Liver (tissue), 3 donors: ENCODE measurements at regions not wholly inside any gene's neighbourhood (a gene's known extent, or its start where the extent isn't known, plus 50 kb on each side); places are given as distances from the start of the nearest gene placed in this dataset.

Source experiments
- EGR1 ChIP-seq, 2 donors: IDR thresholded peaks; 2 replicates each; pipeline ENCODE4 v1.6.1; 2016 to 2018; ENCODE audit warnings: antibody characterized with exemption in 2 of 2, low read depth in 2 of 2
- FOXA2 ChIP-seq: IDR thresholded peaks from 2 replicates; pipeline ENCODE4 v1.6.1; 2016; ENCODE audit warnings: antibody characterized with exemption
- HNF4A ChIP-seq, 2 donors: conservative IDR thresholded peaks; 2 replicates each; pipeline ENCODE4 v1.6.1; 2016; ENCODE audit warnings: antibody characterized with exemption in 2 of 2, mild to moderate bottlenecking in 2 of 2
- JUND ChIP-seq, 2 donors: IDR thresholded peaks; 2 replicates each; pipeline ENCODE4 v1.6.1; 2016; ENCODE audit warnings: antibody characterized with exemption in 2 of 2
- RXRA ChIP-seq, 2 donors: IDR thresholded peaks; 2 replicates each; pipeline ENCODE4 v1.6.1; 2017 to 2018; ENCODE audit warnings: antibody characterized with exemption in 2 of 2, mild to moderate bottlenecking in 1 of 2
- SP1 ChIP-seq: IDR thresholded peaks from 2 replicates; pipeline ENCODE4 v1.6.1; 2018; ENCODE audit warnings: antibody characterized with exemption, mild to moderate bottlenecking
- TAF1 ChIP-seq: conservative IDR thresholded peaks from 2 replicates; pipeline ENCODE4 v1.6.1; 2016; ENCODE audit warnings: antibody characterized with exemption, mild to moderate bottlenecking
- YY1 ChIP-seq: IDR thresholded peaks from 2 replicates; pipeline ENCODE4 v1.6.1; 2016; ENCODE audit warnings: antibody characterized with exemption, mild to moderate bottlenecking
- TF ChIP-seq, protein P1 (sequence below): fragments of 150-350 bp; IDR thresholded peaks from 2 replicates; pipeline ENCODE4 v1.5.1; 2017; ENCODE audit warnings: improper control_type of control experiment, low read depth, low read length; ENCODE audit not compliant: missing input control
- TF ChIP-seq, protein P2 (sequence below): IDR thresholded peaks from 2 replicates; pipeline ENCODE4 v1.6.1; 2016; ENCODE audit warnings: antibody characterized with exemption, mild to moderate bottlenecking
- TF ChIP-seq, protein P3 (sequence below): IDR thresholded peaks from 2 replicates; pipeline ENCODE4 v1.6.1; 2016; ENCODE audit warnings: antibody characterized with exemption
- TF ChIP-seq, protein P4 (sequence below): IDR thresholded peaks from 2 replicates; pipeline ENCODE4 v1.6.1; 2016; ENCODE audit warnings: antibody characterized with exemption
- donor health status: healthy.
- donor health status: healthy.

DNA sequence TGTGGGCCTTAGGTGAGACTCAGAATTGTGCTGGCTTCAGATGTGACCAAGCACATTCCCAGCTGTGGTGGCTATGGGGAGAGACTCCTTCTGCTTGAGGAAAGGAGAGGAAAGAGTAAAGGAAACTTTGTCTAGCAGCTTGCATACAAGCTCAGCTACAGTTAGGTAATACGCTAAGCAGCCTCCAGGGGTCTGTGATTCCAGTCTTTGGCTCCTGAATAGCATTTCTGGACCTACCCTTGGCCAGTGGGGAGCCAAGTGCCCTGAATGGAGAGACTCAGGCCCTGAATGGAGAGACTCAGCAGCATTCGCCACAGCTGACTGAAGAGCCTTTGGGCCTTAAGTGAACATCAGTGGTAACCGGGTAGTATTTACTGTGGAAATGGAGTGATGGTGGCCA, 227.4 kb upstream of the CDH7 start:
- TF ChIP-seq RXRA (IDR thresholded peaks at IDR 0.05) (no peak), YY1 (no peak), FOXA2 (no peak), TAF1 (no peak), SP1 (no peak), HNF4A (conservative IDR thresholded peaks at IDR 0.05) (no peak), JUND (IDR thresholded peaks at IDR 0.05) (no peak), EGR1 (IDR thresholded peaks at IDR 0.05; ENCODE audit: low read depth in 2 of 2) (no peak)
- TF ChIP-seq, protein P1, sequence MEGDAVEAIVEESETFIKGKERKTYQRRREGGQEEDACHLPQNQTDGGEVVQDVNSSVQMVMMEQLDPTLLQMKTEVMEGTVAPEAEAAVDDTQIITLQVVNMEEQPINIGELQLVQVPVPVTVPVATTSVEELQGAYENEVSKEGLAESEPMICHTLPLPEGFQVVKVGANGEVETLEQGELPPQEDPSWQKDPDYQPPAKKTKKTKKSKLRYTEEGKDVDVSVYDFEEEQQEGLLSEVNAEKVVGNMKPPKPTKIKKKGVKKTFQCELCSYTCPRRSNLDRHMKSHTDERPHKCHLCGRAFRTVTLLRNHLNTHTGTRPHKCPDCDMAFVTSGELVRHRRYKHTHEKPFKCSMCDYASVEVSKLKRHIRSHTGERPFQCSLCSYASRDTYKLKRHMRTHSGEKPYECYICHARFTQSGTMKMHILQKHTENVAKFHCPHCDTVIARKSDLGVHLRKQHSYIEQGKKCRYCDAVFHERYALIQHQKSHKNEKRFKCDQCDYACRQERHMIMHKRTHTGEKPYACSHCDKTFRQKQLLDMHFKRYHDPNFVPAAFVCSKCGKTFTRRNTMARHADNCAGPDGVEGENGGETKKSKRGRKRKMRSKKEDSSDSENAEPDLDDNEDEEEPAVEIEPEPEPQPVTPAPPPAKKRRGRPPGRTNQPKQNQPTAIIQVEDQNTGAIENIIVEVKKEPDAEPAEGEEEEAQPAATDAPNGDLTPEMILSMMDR: no peak
- TF ChIP-seq, protein P2, sequence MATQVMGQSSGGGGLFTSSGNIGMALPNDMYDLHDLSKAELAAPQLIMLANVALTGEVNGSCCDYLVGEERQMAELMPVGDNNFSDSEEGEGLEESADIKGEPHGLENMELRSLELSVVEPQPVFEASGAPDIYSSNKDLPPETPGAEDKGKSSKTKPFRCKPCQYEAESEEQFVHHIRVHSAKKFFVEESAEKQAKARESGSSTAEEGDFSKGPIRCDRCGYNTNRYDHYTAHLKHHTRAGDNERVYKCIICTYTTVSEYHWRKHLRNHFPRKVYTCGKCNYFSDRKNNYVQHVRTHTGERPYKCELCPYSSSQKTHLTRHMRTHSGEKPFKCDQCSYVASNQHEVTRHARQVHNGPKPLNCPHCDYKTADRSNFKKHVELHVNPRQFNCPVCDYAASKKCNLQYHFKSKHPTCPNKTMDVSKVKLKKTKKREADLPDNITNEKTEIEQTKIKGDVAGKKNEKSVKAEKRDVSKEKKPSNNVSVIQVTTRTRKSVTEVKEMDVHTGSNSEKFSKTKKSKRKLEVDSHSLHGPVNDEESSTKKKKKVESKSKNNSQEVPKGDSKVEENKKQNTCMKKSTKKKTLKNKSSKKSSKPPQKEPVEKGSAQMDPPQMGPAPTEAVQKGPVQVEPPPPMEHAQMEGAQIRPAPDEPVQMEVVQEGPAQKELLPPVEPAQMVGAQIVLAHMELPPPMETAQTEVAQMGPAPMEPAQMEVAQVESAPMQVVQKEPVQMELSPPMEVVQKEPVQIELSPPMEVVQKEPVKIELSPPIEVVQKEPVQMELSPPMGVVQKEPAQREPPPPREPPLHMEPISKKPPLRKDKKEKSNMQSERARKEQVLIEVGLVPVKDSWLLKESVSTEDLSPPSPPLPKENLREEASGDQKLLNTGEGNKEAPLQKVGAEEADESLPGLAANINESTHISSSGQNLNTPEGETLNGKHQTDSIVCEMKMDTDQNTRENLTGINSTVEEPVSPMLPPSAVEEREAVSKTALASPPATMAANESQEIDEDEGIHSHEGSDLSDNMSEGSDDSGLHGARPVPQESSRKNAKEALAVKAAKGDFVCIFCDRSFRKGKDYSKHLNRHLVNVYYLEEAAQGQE: no peak
- TF ChIP-seq, protein P3, sequence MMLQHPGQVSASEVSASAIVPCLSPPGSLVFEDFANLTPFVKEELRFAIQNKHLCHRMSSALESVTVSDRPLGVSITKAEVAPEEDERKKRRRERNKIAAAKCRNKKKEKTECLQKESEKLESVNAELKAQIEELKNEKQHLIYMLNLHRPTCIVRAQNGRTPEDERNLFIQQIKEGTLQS: no peak
- TF ChIP-seq, protein P4, sequence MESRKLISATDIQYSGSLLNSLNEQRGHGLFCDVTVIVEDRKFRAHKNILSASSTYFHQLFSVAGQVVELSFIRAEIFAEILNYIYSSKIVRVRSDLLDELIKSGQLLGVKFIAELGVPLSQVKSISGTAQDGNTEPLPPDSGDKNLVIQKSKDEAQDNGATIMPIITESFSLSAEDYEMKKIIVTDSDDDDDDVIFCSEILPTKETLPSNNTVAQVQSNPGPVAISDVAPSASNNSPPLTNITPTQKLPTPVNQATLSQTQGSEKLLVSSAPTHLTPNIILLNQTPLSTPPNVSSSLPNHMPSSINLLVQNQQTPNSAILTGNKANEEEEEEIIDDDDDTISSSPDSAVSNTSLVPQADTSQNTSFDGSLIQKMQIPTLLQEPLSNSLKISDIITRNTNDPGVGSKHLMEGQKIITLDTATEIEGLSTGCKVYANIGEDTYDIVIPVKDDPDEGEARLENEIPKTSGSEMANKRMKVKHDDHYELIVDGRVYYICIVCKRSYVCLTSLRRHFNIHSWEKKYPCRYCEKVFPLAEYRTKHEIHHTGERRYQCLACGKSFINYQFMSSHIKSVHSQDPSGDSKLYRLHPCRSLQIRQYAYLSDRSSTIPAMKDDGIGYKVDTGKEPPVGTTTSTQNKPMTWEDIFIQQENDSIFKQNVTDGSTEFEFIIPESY: no peak
